ENCODE measurements at regions not wholly inside any gene's neighbourhood (a gene's known extent, or its start where the extent isn't known, plus 50 kb on each side); places are given as distances from the start of the nearest gene placed in this dataset.

- no peak for DNase-seq (ENCODE audit: low spot score)
Measured at GRCh38 chr3:193929921-193930646, 205.9 kb upstream of the HES1 start.

DNA sequence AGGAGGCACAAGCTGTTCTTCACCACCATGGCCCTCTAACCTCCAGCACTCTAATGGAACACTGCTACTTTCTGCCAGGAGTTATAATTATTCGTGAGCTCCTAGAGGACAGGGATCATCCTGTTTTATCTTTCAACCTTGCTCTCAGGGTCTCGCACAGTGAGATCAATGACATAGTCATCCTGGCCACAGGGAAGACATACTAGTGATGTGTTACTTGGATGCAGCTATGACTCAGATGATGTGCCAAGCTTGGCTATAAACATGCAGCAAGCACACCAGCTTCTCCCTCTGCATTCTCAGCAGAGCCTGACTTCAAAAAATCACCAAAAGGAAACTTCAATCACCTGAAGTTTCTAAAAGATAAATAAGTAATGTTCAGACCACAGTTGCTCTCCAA is 203.8 kb upstream of the HES1 start:
- no peak for DNase-seq (ENCODE audit: low spot score)

GRCh38 chr3:193932576-193932975 is 203.4 kb upstream of the HES1 start:
- DNase-seq (ENCODE audit: low spot score): no peak

DNA sequence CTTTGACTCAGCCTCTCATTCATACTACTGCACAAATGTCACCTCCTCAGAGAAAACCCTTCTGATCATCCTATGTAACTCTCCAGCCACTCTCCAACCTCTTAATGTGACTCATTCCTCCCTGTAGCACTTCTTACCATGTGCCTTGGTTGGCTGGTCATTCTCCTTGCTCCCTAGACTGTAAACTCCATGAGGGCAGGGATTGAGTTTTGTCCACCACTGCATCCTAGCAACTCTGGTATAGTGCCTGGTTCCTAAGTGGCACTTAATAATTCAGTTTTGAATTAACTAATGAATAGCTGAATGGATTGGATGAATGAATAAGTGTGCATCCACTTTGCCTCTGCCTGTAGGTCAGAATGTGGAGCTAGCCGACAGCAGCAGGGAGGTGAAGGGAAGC is 202.5 kb upstream of the HES1 start:
- DNase-seq (ENCODE audit: low spot score): no peak

GRCh38 chr3:193935916-193936315 is 200.0 kb upstream of the HES1 start:
- no peak for DNase-seq (ENCODE audit: low spot score)

DNA sequence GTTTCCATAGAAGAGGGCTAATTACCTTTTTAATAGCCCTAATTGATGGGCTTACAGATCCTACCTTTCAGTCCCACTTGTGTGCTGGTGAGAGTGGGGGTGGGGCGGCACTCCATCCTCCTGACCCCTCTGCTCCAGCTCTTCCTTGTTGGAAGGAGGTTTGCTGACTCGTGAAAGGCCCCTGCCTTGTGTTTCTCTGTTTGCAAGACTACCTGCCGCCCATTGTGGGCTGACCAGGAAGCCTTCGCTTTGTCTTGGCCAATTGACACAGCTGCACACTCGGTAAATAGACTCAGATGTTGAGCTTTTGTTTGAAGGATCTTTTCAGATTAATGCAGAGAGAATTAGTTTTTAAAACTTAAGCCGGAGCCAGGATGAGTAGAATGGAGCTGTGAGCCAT is 197.3 kb upstream of the HES1 start:
- no peak for DNase-seq (ENCODE audit: low spot score)

DNA sequence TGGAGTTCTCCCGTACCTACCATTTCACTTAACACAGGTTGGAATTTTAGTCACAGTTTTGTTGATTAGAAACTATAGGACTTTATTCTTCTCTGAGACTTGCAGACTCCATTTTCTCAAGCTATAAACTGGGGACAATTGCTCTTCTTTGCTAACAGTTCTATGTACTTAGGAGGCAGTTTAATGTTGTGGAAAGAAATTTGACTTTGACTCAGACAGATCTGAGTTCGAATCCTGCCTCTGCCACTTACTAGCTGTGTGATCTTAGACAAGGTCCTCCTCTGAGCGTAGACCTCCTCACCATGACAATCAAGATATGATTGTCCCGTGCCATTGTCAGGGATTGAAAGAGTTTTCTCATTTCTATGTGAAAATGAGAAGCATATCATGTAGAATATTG is 196.4 kb upstream of the HES1 start:
- no peak for DNase-seq (ENCODE audit: low spot score)

DNA sequence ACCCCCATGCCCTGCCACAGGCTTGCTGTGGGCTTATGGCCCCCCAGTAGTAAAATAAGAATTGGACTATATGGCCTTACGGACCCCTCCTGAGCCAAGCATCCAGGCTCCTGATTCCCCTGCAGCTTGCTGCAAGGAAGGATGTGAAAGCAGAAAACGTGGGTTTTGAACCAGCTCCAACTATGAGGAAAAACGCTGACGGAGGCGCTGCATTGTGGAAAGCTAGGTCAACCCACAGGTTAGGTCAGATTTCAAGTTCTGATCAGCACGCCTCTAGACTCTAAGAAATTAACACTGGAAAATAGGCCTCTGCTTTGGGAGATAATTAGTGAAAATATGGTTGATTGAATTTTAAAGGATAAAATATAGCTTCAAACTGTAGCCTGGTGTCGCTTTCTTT is 195.4 kb upstream of the HES1 start:
- DNase-seq (ENCODE audit: low spot score): no peak

GRCh38 chr3:193941486-193941885 is 194.5 kb upstream of the HES1 start:
- DNase-seq (ENCODE audit: low spot score): no peak

- no peak for DNase-seq (ENCODE audit: low spot score)
Measured at GRCh38 chr3:193942516-193943055, 193.4 kb upstream of the HES1 start.

GRCh38 chr3:193943200-193943599 is 192.7 kb upstream of the HES1 start:
- DNase-seq (ENCODE audit: low spot score): no peak

- DNase-seq (ENCODE audit: low spot score): no peak
Measured at GRCh38 chr3:193943851-193944517, 192.0 kb upstream of the HES1 start.

DNA sequence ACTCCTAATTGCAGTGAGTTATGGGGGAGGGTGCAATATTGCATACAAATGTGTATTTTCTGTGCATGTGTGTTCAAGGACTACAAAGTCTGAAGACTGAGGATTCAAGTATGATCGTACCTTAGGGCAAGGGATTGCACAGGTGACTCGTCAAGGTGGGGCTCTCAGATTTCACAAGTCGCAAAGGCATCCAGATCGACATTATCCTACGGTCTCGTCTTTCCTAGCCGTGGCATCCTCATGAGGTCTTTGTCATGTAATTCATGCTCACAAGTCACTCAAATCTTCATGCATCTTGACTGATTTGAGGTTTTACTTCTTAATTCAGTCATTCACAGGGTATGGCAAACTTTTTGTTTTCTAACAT is 191.4 kb upstream of the HES1 start:
- no peak for DNase-seq (ENCODE audit: low spot score)

DNA sequence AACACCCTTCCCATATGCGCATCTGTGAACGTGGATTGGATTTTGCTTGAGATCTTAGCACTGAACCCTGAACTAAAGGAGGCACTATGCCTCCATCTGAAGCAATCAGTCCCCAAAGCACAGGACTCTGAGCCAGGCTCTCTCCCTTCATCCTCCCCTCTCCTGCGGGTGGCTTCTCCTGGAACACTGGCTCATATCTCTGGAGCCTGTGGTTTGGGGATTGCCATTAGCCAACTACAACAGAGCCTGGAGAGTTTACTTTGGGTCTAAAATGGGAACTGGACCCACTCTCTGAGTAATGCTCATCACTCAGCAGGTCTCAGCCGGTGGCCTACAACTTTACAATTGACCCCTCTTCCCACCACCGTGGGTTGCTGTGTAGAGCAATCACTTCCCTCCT is 190.8 kb upstream of the HES1 start:
- DNase-seq (ENCODE audit: low spot score): no peak

DNA sequence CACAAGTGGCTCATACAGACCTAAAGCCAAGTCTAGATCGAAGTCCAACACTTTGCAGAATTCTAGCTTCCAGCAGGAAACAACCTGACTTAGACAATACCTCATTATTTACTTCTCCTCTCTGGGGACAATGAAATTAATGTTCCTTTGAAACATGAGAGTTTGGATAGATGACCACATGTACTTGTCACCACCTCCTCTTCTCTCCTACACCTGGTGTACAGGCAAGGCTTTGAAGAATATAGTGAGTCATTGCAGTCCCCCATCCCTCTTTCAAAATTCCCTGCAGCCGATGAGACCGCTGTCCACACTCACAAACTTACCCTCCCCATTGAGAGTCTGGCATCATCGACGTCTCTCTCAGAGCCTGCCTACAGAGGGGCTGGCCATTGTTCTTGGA is 189.0 kb upstream of the HES1 start:
- no peak for DNase-seq (ENCODE audit: low spot score)

DNA sequence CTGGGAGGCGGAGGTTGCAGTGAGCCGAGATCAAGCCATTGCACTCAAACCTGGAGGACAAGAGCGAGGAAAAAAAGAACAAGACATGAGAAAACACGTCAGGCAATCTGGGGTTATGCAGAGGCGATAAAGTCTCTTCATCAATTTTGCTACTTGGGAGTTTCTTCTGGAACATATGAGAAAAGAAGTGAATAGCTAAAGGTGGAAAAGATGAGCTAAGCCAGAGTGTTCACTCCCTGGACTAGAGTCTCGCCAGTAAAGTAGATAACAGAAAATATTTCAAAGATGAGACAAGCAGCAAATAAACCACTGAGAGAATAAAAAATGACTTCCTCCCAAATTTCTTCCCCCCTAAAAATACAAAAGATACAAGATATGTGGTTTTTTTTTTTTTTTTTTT is 188.4 kb upstream of the HES1 start:
- no peak for DNase-seq (ENCODE audit: low spot score)

- no peak for DNase-seq (ENCODE audit: low spot score)
Measured at GRCh38 chr3:193948459-193948858, 187.5 kb upstream of the HES1 start.

GRCh38 chr3:193951859-193952258 is 184.1 kb upstream of the HES1 start:
- no peak for DNase-seq (ENCODE audit: low spot score)

DNA sequence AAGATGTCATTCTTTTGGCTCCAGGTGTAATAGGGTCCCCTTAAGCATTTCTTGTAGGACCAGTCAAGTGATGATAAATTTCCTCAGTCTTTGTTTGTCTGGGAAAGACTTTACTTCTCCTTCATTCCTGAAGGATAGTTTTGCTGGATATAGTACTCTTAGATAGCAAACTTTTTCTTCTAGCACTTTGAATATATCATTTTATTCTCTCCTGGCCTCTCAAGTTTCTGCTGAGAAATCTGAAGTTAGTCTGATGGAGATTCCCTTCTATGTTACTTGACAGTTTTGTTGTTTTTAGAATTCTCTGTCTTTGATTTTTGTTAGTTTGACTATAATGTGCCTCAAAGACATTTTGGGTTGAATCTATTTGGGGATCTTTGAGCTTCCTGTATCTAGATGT is 181.2 kb upstream of the HES1 start:
- no peak for DNase-seq (ENCODE audit: low spot score)

DNA sequence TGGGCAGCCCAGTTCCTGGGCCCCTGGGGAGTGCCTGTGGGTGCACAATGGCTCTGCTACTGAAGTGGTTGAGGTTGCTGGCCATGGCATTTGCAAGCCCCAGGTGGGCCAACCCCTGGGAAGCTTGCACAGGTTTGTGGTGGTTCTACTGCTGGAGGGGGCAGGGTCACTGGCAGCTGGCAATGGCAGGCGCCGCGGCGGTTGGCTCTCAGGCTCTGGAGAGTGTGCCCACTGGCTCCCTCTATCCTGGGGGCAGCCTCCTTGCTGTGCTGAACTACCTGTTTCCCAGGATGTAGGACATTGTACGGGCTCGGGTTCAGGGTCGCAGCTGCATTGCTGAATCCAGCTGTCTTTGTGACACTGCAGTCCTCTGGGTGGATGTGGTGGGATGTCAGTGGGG is 180.2 kb upstream of the HES1 start:
- no peak for DNase-seq (ENCODE audit: low spot score)

GRCh38 chr3:193959861-193960260 is 176.1 kb upstream of the HES1 start:
- no peak for DNase-seq (ENCODE audit: low spot score)

- DNase-seq (ENCODE audit: low spot score): no peak
Measured at GRCh38 chr3:193960487-193961274, 175.3 kb upstream of the HES1 start.

Measured in HuH-7 (cell line).